Left ventricle myocardium inferior (tissue), 1 donor: ENCODE measurements at regions not wholly inside any gene's neighbourhood (a gene's known extent, or its start where the extent isn't known, plus 50 kb on each side); places are given as distances from the start of the nearest gene placed in this dataset.

Experiments used
- DNase-seq: peaks from one replicate; pipeline ENCODE4 v3.0.0-alpha.2; 2020
- H3K27ac ChIP-seq: fragments of 200-600 bp; replicated peaks from 2 replicates; pipeline ENCODE4 v1.8.0; 2021
- H3K27me3 ChIP-seq: fragments of 200-600 bp; 2 replicates; pipeline ENCODE4 v1.8.0; 2021; ENCODE audit warnings: low read depth
- H3K36me3 ChIP-seq: fragments of 200-600 bp; 2 replicates; pipeline ENCODE4 v1.8.0; 2021
- H3K4me1 ChIP-seq: fragments of 200-600 bp; 2 replicates; pipeline ENCODE4 v1.8.0; 2021
- H3K4me3 ChIP-seq: fragments of 200-600 bp; 2 replicates; pipeline ENCODE4 v1.8.0; 2021; ENCODE audit warnings: mild to moderate bottlenecking, moderate library complexity
- H3K9me3 ChIP-seq: fragments of 200-600 bp; replicated peaks from 2 replicates; pipeline ENCODE4 v1.8.0; 2021
- CTCF ChIP-seq: fragments of 200-600 bp; IDR thresholded peaks from 2 replicates; pipeline ENCODE4 v1.8.0; 2021; ENCODE audit warnings: antibody characterized with exemption, mild to moderate bottlenecking, borderline replicate concordance
- intact Hi-C: fragments of 100-400 bp; cut with micrococcal nuclease; formaldehyde crosslinking; loops from one replicate; pipeline ENCODE4 v1.11.0; 2022
- donor health status: DM: no; HTN: yes; CAD: no; lungs with severe emphysema.

DNA sequence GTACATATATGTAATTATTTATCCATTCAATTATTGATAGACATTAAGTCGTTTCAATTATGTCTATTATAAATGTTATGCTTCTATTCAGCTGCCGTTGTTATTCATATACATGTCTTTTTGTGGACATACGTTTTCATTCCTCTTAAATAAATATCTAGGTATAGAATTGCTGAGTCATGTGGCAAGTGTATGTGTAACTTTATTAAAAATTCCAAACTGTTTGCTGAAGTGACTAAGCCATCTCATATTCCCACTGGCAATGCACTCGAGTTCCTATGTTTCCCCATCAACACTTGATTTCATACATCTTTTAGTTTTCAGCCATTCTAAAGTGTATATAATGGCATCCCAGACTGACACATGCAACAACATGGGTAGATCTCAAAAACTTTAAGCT lies 739.7 kb upstream of the POU3F2 start:
- TF ChIP-seq CTCF, result no peak
- intact Hi-C loops, result no loop called here

DNA sequence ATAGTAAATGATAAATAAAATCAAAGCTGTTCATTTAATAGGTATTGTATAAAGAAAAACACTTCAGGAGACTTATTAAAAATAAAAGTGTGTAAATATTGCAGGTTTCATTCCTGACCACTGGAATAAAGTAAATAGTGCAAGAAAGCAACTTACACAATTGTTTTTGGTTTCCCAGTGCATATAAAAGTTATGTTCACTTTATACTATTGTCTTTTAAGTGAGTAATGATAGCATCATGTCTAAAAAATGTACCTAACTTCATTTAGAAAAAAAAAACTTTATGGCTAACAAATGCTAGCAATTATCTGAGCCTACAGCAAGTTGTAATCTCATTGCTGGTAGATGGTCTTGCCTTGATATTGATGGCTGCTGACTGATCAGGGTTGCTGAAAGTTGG lies 726.6 kb upstream of the POU3F2 start:
- no peak overlapping the region for H3K4me3 ChIP-seq
- peaks cover 14% of the 10 kb centered on the region for H3K9me3 ChIP-seq
- no peak for DNase-seq
- H3K27ac ChIP-seq, result no peak overlapping the region
- H3K4me1 ChIP-seq, result no peaks in the 10 kb centered on the region
- no peaks in the 10 kb centered on the region for H3K27me3 ChIP-seq
- TF ChIP-seq CTCF, result no peak
- intact Hi-C loops, result no loop called here
- H3K36me3 ChIP-seq, result no peaks in the 10 kb centered on the region

More for the DNA sequence above, 739.7 kb upstream of the POU3F2 start:
- H3K27ac ChIP-seq, result no peak overlapping the region
- no peaks in the 10 kb centered on the region for H3K27me3 ChIP-seq
- DNase-seq, result no peak
- H3K4me3 ChIP-seq, result no peak overlapping the region
- peaks cover 3% of the 10 kb centered on the region for H3K9me3 ChIP-seq
- H3K36me3 ChIP-seq, result no peaks in the 10 kb centered on the region
- H3K4me1 ChIP-seq, result no peaks in the 10 kb centered on the region

DNA sequence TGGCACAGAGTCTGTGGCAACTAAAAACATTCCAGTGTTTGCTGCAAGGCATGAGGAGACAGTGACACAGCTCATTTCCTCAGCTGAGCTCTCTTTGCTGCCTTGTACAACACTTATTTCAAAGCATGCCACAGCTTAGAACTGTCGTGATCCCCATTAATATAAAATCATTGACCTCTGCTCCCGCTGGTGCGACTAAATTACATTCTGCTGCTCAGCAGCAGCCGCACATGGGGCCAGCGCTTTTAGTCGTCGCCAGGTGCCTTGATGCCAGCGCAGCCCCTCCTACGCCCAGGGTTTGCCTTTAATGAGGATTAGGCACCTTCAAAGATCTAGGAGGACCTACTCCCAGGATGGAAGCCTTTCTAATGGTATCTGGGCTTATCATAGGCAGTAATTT lies 717.9 kb upstream of the POU3F2 start:
- Histone ChIP-seq H3K36me3 (no peaks in the 10 kb centered on the region), H3K27me3 (no peaks in the 10 kb centered on the region), H3K4me1 (no peaks in the 10 kb centered on the region), H3K9me3 (no peaks in the 10 kb centered on the region), H3K27ac (no peak overlapping the region), H3K4me3 (no peak overlapping the region)
- TF ChIP-seq CTCF, result no peak
- no peak for DNase-seq
- intact Hi-C loops, result no loop called here

DNA sequence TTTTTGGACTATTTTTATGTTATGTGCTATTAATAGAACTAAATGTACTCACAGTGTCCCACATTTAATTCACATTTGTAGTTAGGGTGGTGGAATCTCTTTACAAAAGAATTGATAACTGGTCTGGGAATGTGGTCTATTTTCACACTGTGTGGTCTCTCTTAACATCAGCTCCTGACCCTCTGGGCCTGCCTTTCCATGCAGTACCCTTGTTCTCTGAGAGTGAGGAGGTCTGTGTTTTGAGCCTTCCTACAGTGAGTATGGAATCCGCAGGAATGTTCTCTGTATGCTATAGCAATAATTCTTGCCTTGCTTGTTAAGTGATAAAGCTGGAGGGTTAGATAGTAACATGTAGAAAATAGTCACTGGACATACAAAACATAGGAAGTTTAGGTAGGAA lies 717.3 kb upstream of the POU3F2 start:
- no peak for DNase-seq
- Histone ChIP-seq H3K27ac (no peak overlapping the region), H3K36me3 (no peaks in the 10 kb centered on the region), H3K9me3 (no peaks in the 10 kb centered on the region), H3K27me3 (no peaks in the 10 kb centered on the region), H3K4me1 (no peaks in the 10 kb centered on the region), H3K4me3 (no peak overlapping the region)
- intact Hi-C loops, result no loop called here
- no peak for TF ChIP-seq CTCF

DNA sequence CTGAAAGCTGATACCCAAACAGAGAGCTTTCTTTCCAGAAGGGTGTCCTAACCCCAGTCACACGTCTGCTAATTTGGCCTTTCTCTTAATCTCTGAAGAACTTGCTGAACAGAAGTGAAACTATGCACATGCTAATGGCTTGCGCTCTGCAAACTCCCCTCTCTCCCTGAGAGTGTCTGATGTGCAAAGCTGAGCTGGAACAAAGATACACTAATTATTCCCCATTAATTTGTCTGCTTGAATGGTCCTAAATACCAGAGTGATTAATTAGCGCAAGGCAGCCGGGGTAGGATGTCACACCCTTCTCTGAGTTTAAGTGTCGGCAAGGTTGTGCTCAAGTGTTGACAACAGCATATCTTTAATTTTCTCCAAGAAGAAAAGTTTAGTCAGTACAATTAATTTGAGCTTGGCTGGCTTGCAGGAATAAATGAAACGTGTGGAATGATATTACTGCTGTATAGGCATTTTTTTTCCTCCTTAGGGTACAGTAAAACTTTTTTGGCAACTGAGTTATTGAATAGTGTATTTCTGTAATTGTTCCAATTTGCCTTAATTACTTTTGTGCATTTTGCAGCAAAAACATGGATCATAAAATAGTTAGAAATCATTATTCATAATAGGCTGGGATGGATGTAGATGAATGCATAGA lies 715.9 kb upstream of the POU3F2 start:
- Histone ChIP-seq H3K36me3 (no peaks in the 10 kb centered on the region), H3K27ac (no peak overlapping the region), H3K4me1 (no peaks in the 10 kb centered on the region), H3K4me3 (no peak overlapping the region), H3K9me3 (no peaks in the 10 kb centered on the region), H3K27me3 (no peaks in the 10 kb centered on the region)
- DNase-seq, result no peak
- intact Hi-C loops, result no loop called here
- no peak for TF ChIP-seq CTCF

DNA sequence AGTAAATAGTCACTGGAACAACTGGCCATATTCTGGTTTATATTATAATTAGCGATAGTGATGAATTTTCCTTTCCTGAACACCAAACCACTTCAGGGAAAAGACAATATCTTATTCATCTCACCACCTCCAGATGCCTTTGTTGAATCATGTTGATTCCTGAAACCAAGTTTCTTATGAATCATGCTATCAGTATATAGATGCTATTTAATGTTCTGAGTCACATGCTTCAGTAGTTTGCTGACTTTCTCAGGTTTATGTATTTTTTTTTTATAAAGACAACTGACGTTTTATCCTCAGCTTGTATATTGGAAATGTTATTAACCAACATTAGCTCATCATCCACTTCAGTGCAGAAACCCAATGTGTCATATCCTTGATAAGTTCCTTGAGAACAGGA lies 710.2 kb upstream of the POU3F2 start:
- H3K27me3 ChIP-seq, result no peaks in the 10 kb centered on the region
- no peak for DNase-seq
- TF ChIP-seq CTCF, result no peak
- H3K36me3 ChIP-seq, result no peaks in the 10 kb centered on the region
- no peaks in the 10 kb centered on the region for H3K4me1 ChIP-seq
- H3K9me3 ChIP-seq, result no peaks in the 10 kb centered on the region
- intact Hi-C loops, result no loop called here
- no peak overlapping the region for H3K4me3 ChIP-seq
- no peak overlapping the region for H3K27ac ChIP-seq
